H1 (cell line): ENCODE measurements at regions not wholly inside any gene's neighbourhood (a gene's known extent, or its start where the extent isn't known, plus 50 kb on each side); places are given as distances from the start of the nearest gene placed in this dataset.

Source experiments
- CBX8 ChIP-seq: fragments of 300-800, 300-1000 bp; sonication (generic); IDR thresholded peaks from 2 replicates; pipeline ENCODE4 v1.7.1; 2016; ENCODE audit warnings: low read depth, low read length, borderline replicate concordance
- GABPA ChIP-seq: IDR thresholded peaks from 2 replicates; pipeline ENCODE4 v1.6.1; 2011; ENCODE audit warnings: mild to moderate bottlenecking, low read length, moderate library complexity, borderline replicate concordance; ENCODE audit not compliant: insufficient read depth
- SAP30 ChIP-seq: fragments of 300-600 bp; sonication (generic); IDR thresholded peaks from 2 replicates; pipeline ENCODE4 v1.7.1; 2012; ENCODE audit warnings: low read length, moderate library complexity, mild to moderate bottlenecking, inconsistent platforms; ENCODE audit not compliant: insufficient read depth, insufficient replicate concordance
- TF ChIP-seq, protein P1 (sequence below): IDR thresholded peaks from 2 replicates; pipeline ENCODE4 v1.6.1; 2012; ENCODE audit warnings: low read length, inconsistent platforms

DNA sequence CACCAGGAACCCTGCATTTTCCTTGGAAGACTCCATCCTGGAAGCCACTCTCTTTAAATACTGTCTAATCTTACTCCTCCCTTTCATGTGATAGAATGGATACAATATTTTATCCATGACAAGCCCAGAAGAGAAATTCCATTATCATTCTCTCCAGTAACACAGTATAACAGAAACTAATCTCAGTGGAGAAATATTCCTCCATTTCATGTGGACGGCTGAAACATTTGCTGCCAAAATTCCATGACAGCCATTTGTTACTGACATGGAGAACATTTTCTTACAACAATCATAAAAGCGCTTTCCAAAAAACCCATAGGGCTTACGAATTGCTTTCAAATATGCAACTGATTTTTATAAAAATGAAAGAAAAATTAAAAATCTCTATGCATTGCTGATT is 392.8 kb upstream of the KLF6 start (continued):
- TF ChIP-seq SAP30 (no peak), GABPA (no peak), CBX8 (no peak)
- TF ChIP-seq, protein P1, sequence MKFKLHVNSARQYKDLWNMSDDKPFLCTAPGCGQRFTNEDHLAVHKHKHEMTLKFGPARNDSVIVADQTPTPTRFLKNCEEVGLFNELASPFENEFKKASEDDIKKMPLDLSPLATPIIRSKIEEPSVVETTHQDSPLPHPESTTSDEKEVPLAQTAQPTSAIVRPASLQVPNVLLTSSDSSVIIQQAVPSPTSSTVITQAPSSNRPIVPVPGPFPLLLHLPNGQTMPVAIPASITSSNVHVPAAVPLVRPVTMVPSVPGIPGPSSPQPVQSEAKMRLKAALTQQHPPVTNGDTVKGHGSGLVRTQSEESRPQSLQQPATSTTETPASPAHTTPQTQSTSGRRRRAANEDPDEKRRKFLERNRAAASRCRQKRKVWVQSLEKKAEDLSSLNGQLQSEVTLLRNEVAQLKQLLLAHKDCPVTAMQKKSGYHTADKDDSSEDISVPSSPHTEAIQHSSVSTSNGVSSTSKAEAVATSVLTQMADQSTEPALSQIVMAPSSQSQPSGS = no peak
